Hepatocyte (in vitro differentiated cells): ENCODE measurements at regions not wholly inside any gene's neighbourhood (a gene's known extent, or its start where the extent isn't known, plus 50 kb on each side); places are given as distances from the start of the nearest gene placed in this dataset.

ENCODE experiments used
- EZH2 ChIP-seq: fragments of 200-600 bp; sonication (generic); IDR thresholded peaks from 2 replicates; pipeline ENCODE4 v1.6.1; 2016; ENCODE audit warnings: antibody characterized with exemption, mild to moderate bottlenecking, borderline replicate concordance
- TF ChIP-seq, protein P1 (sequence below): fragments of 200-600 bp; sonication (generic); IDR thresholded peaks from 2 replicates; pipeline ENCODE4 v1.5.1; 2016; ENCODE audit warnings: antibody characterized with exemption, mild to moderate bottlenecking; ENCODE audit not compliant: poor library complexity

DNA sequence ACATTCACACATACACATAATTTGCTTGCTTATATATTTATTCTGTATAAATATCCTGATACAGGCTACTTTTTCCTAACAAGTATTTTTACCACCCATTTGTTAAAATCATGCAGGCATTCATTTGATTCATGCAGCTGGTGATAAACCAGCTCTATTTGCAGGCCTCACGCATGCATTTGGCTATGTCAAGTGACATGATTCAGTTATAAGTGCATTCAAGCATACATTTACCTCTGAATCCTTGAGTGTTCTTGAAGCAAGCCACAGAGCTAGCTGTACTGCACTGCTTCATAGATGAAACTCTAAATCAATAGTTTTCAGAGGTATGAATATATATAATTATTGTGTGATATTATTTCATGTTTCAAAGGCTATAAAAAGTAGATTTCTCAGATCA is 544.0 kb upstream of the AGA start:
- TF ChIP-seq, protein P1, sequence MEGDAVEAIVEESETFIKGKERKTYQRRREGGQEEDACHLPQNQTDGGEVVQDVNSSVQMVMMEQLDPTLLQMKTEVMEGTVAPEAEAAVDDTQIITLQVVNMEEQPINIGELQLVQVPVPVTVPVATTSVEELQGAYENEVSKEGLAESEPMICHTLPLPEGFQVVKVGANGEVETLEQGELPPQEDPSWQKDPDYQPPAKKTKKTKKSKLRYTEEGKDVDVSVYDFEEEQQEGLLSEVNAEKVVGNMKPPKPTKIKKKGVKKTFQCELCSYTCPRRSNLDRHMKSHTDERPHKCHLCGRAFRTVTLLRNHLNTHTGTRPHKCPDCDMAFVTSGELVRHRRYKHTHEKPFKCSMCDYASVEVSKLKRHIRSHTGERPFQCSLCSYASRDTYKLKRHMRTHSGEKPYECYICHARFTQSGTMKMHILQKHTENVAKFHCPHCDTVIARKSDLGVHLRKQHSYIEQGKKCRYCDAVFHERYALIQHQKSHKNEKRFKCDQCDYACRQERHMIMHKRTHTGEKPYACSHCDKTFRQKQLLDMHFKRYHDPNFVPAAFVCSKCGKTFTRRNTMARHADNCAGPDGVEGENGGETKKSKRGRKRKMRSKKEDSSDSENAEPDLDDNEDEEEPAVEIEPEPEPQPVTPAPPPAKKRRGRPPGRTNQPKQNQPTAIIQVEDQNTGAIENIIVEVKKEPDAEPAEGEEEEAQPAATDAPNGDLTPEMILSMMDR: no peak
- TF ChIP-seq EZH2: no peak
